ENCODE measurements at regions not wholly inside any gene's neighbourhood (a gene's known extent, or its start where the extent isn't known, plus 50 kb on each side); places are given as distances from the start of the nearest gene placed in this dataset.

DNA sequence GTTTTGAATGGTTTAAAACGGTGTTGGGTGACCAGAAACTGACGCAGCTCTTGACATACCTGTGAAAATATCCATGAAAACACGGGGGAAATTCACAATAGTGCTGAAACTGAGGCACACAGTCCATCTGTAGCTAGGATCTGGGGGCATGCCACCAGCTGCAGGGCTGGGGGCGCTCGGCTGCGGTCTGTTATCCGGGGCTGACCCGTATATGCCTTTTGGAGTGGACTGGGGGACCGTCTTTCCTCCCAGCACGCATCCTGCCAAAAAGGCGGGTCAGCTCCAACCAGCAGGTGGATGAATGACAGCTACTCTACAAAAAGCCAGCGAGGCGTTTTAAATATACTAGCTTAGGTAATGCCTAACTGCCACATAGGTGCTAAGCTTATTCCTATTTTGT is 729.8 kb downstream of the QKI start:
- TF ChIP-seq, protein P1, sequence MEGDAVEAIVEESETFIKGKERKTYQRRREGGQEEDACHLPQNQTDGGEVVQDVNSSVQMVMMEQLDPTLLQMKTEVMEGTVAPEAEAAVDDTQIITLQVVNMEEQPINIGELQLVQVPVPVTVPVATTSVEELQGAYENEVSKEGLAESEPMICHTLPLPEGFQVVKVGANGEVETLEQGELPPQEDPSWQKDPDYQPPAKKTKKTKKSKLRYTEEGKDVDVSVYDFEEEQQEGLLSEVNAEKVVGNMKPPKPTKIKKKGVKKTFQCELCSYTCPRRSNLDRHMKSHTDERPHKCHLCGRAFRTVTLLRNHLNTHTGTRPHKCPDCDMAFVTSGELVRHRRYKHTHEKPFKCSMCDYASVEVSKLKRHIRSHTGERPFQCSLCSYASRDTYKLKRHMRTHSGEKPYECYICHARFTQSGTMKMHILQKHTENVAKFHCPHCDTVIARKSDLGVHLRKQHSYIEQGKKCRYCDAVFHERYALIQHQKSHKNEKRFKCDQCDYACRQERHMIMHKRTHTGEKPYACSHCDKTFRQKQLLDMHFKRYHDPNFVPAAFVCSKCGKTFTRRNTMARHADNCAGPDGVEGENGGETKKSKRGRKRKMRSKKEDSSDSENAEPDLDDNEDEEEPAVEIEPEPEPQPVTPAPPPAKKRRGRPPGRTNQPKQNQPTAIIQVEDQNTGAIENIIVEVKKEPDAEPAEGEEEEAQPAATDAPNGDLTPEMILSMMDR (IDR thresholded peaks at IDR 0.05; ENCODE audit: low read depth, low read length, missing control alignments): no peak
- in situ Hi-C loops (cut with HindIII; ENCODE audit: low pct_ligation_motif_present, low sequenced_read_pairs): no loop called here

DNA sequence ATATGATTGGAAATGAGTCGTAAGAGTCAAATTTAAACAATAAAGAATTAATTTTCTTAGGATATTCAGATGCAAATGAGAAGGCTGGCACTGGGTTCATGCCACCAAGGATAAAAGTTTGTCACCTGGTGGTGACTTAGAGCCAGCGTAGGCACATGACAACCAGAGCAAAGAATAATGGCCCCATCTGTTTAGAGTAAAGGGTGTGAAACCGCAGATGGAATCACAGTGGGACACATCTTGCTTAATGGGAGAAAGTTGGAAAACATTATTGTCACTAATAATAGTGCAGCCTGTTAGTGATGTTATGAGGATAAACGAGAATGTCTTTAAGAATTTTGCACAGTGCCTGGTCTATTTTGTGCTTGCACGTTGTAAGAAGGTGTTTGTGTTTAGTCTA is 727.8 kb downstream of the QKI start:
- in situ Hi-C loops (cut with HindIII; ENCODE audit: low pct_ligation_motif_present, low sequenced_read_pairs): no loop called here
- no peak for DNase-seq
- TF ChIP-seq, protein P1 (IDR thresholded peaks at IDR 0.05; ENCODE audit: low read depth, low read length, missing control alignments): no peak
- Histone ChIP-seq H3K4me3 (ENCODE audit: low read depth, low read length) (no peak overlapping the region), H3K27me3 (replicated peaks) (no peaks in the 10 kb centered on the region), H3K27ac (no peak overlapping the region), H3K36me3 (replicated peaks) (no peaks in the 10 kb centered on the region)

More for the DNA sequence above, 729.8 kb downstream of the QKI start:
- Histone ChIP-seq H3K27ac (no peak overlapping the region), H3K4me3 (ENCODE audit: low read depth, low read length) (no peak overlapping the region), H3K36me3 (replicated peaks) (no peaks in the 10 kb centered on the region), H3K27me3 (replicated peaks) (no peaks in the 10 kb centered on the region)
- no peak for DNase-seq

GRCh38 chr6:164135511-164136132 is 721.1 kb downstream of the QKI start:
- no peak overlapping the region for H3K27ac ChIP-seq
- no peak overlapping the region for H3K4me3 ChIP-seq (ENCODE audit: low read depth, low read length)
- in situ Hi-C loops (cut with HindIII; ENCODE audit: low pct_ligation_motif_present, low sequenced_read_pairs): no loop called here
- no peaks in the 10 kb centered on the region for H3K36me3 ChIP-seq (replicated peaks)
- DNase-seq: no peak
- H3K27me3 ChIP-seq (replicated peaks): no peaks in the 10 kb centered on the region
- TF ChIP-seq, protein P1 (IDR thresholded peaks at IDR 0.05; ENCODE audit: low read depth, low read length, missing control alignments): no peak

- Histone ChIP-seq H3K4me3 (ENCODE audit: low read depth, low read length) (no peak overlapping the region), H3K27me3 (replicated peaks) (no peaks in the 10 kb centered on the region), H3K27ac (no peak overlapping the region), H3K36me3 (replicated peaks) (no peaks in the 10 kb centered on the region)
- DNase-seq: peak; percentile 36
- in situ Hi-C loops (cut with HindIII; ENCODE audit: low pct_ligation_motif_present, low sequenced_read_pairs): no loop called here
- TF ChIP-seq, protein P1 (IDR thresholded peaks at IDR 0.05; ENCODE audit: low read depth, low read length, missing control alignments): no peak
Observed at GRCh38 chr6:164133095-164133494, 718.6 kb downstream of the QKI start.

GRCh38 chr6:164130585-164130984 is 716.1 kb downstream of the QKI start:
- no peak for DNase-seq
- H3K36me3 ChIP-seq (replicated peaks): no peaks in the 10 kb centered on the region
- in situ Hi-C loops (cut with HindIII; ENCODE audit: low pct_ligation_motif_present, low sequenced_read_pairs): no loop called here
- H3K27me3 ChIP-seq (replicated peaks): no peaks in the 10 kb centered on the region
- no peak overlapping the region for H3K4me3 ChIP-seq (ENCODE audit: low read depth, low read length)
- H3K27ac ChIP-seq: no peak overlapping the region
- TF ChIP-seq, protein P1 (IDR thresholded peaks at IDR 0.05; ENCODE audit: low read depth, low read length, missing control alignments): no peak

DNA sequence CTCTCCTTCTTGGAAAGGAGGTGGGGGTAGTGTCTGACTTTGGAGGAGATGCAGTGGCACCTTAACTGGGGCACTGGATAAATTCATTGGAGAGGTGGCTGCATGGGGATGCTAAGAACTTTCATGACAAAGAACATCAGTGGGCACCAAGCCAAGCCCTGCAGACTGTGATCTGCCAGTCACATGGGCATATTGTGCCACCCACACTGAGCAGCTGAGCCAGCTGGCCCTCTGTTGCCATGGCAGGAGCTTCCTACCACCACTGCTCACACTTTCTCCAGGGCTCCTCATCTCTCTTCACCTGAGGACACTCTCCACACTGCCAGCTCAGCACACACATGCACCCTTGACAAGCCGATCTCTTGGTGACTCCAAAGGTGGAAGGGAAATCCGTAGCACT is 715.6 kb downstream of the QKI start:
- H3K36me3 ChIP-seq (replicated peaks): no peaks in the 10 kb centered on the region
- no peak overlapping the region for H3K27ac ChIP-seq
- in situ Hi-C loops (cut with HindIII; ENCODE audit: low pct_ligation_motif_present, low sequenced_read_pairs): no loop called here
- DNase-seq: no peak
- no peak overlapping the region for H3K4me3 ChIP-seq (ENCODE audit: low read depth, low read length)
- no peaks in the 10 kb centered on the region for H3K27me3 ChIP-seq (replicated peaks)
- TF ChIP-seq, protein P1 (IDR thresholded peaks at IDR 0.05; ENCODE audit: low read depth, low read length, missing control alignments): no peak

Data from brain microvascular endothelial cell (primary cell).